ENCODE measurements at regions not wholly inside any gene's neighbourhood (a gene's known extent, or its start where the extent isn't known, plus 50 kb on each side); places are given as distances from the start of the nearest gene placed in this dataset.
"Not testable (repeated sequence)": the region's sequence is repeated elsewhere in the genome, so short reads cannot be mapped to it uniquely, and the experiment has no call there.

DNA sequence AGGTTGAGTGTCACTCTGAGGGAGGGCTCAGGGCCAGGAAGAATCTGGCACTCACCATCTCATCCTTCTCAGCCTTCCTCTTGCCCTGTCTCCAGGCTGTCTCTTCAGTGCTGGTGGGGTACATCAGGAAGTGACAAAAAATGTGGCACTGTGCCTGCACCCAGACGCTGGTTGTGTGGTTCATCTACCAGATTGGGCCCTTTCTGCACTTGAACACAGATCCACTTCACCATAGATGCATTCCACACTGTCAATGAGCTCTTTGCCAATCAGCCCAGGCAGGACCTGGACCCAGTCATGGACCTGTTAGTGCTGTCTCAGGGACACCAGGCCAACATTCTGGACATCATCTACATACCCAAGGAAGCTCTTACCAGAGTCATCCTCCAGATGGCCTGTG, 247.7 kb downstream of the CWH43 start:
- not testable (repeated sequence) for H3K36me3 ChIP-seq; ATAC-seq (ENCODE audit: insufficient number of reproducible peaks, low FRiP score, low read depth); H3K27me3 ChIP-seq (replicated peaks; ENCODE audit: insufficient read depth); H3K4me1 ChIP-seq (ENCODE audit: control insufficient read depth in 1 of 2, low read depth in 2 of 2); H3K27ac ChIP-seq; H3K9me3 ChIP-seq; H3K4me3 ChIP-seq; DNase-seq (ENCODE audit: low spot score)

DNA sequence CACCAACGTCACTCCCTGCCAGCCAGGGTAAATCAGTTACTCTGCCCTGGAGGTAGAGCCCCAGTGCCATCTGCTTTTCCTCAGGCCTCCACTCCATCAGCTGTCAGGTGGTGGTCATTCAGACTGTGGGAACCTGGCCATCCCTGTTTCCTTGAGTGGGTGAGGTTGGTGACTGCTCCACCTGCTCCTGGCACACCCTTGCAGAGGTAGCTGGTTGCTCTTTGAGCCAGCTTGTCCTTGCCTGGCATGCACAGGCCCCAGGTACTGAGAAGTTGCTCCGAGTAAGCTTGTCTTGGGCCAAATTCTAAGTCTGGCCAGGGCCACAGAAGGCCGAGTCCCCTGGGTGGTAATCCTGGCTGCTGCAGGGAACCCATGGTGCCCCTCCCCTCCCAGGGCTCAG, 248.3 kb downstream of the CWH43 start:
- not testable (repeated sequence) for H3K36me3 ChIP-seq; H3K27ac ChIP-seq; DNase-seq (ENCODE audit: low spot score); H3K27me3 ChIP-seq (replicated peaks; ENCODE audit: insufficient read depth); ATAC-seq (ENCODE audit: insufficient number of reproducible peaks, low FRiP score, low read depth); H3K4me3 ChIP-seq; H3K9me3 ChIP-seq; H3K4me1 ChIP-seq (ENCODE audit: control insufficient read depth in 1 of 2, low read depth in 2 of 2)

DNA sequence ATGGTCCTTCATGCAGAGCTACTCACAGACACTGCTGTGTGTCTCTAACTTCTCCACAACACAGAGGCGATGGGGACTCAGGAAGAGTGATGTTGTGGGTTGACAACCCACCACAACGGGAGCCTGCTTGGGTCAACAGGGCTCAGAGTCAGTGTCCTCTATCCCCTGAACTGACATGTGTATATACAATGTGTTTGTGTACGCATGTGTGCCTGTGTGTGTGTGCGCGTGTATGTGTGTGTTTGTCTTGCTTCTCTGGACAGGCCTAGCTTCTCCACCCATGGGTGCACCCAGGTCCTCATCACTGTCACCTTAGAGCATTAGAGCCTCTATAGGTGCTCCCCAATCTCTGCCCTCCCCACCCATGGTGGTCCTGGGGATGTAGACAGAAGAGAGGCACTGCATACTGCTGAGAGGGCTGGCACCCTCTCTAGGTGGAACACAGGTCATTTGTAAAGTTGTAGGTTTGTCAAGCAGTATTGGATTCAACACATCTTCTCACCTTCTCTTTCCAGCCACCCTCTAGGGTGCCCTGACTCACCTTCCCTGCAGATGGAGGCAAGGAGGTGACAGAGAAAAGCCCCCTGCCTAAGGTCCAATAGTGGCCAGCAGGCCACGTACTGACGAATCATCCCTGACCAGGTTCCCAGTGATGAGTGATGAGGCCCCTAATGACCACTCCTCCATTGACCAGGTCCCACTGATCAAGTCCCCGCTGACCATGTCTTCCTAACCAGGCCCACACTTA, 249.5 kb downstream of the CWH43 start:
- not testable (repeated sequence) for DNase-seq (ENCODE audit: low spot score); H3K4me1 ChIP-seq (ENCODE audit: control insufficient read depth in 1 of 2, low read depth in 2 of 2); H3K27me3 ChIP-seq (replicated peaks; ENCODE audit: insufficient read depth); H3K4me3 ChIP-seq; ATAC-seq (ENCODE audit: insufficient number of reproducible peaks, low FRiP score, low read depth); H3K9me3 ChIP-seq; H3K27ac ChIP-seq; H3K36me3 ChIP-seq

DNA sequence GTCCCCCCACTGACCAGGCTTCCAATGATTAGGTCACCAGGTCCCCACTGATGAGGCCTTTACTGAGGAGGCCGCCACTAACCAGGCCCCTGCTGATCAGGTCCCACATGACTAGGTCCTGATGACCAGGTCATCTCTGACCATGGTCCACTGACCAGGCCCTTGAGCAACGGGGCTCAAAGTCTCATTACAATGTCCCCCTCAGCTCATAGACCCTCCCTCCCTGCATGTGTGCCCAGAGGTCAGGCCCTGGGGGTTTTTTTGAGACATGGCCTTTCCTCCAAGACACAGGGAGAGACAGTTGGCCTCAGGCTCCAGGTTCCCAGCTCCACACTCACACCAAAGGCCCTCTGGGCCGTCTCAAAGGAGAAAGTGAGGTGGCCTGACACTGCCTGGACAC, 250.4 kb downstream of the CWH43 start:
- not testable (repeated sequence) for ATAC-seq (ENCODE audit: insufficient number of reproducible peaks, low FRiP score, low read depth); H3K27ac ChIP-seq; DNase-seq (ENCODE audit: low spot score); H3K9me3 ChIP-seq; H3K4me1 ChIP-seq (ENCODE audit: control insufficient read depth in 1 of 2, low read depth in 2 of 2); H3K36me3 ChIP-seq; H3K27me3 ChIP-seq (replicated peaks; ENCODE audit: insufficient read depth); H3K4me3 ChIP-seq

DNA sequence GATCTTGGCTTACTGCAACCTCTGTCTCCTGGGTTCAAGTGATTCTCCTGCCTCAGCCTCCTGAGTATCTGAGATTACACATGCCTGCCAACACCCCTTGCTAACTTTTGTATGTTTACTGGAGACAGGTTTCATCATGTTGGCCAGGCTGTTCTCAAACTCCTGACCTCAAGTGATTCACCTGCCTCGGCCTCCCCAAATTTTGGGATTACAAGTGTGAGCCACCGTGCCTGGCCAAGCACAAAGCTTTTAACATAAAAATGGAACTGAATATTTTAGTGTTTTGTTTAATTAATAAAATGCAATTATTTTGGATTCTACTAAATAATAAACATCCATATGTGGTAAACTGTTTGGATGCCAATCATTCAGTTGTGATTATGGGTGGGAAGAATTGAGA, 255.2 kb downstream of the CWH43 start:
- not testable (repeated sequence) for DNase-seq (ENCODE audit: low spot score); H3K4me3 ChIP-seq; H3K9me3 ChIP-seq; H3K27ac ChIP-seq; ATAC-seq (ENCODE audit: insufficient number of reproducible peaks, low FRiP score, low read depth); H3K4me1 ChIP-seq (ENCODE audit: control insufficient read depth in 1 of 2, low read depth in 2 of 2); H3K27me3 ChIP-seq (replicated peaks; ENCODE audit: insufficient read depth); H3K36me3 ChIP-seq

DNA sequence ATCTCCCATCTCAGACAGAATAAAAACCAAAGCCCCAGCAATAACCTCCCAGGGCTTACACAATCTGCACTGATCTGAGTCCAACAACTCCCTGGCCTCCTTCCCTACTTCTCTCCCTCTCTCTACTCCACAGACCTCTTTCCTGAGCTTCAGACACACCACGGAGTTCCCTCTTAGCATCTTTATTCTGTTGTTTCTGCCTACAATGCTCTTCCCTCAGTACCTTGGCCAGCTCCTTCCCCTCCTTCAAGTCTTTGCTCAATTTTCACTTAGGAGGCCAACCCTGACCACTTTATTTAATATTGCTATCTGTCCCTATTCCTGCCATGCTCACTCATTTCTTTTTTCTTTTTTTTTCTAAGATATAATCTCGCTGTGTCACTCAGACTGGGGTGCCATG, 276.7 kb downstream of the CWH43 start:
- H3K4me1 ChIP-seq (ENCODE audit: control insufficient read depth in 1 of 2, low read depth in 2 of 2); H3K9me3 ChIP-seq; H3K27ac ChIP-seq; ATAC-seq (ENCODE audit: insufficient number of reproducible peaks, low FRiP score, low read depth); H3K4me3 ChIP-seq; DNase-seq (ENCODE audit: low spot score); H3K27me3 ChIP-seq (replicated peaks; ENCODE audit: insufficient read depth); H3K36me3 ChIP-seq: not testable (repeated sequence)

DNA sequence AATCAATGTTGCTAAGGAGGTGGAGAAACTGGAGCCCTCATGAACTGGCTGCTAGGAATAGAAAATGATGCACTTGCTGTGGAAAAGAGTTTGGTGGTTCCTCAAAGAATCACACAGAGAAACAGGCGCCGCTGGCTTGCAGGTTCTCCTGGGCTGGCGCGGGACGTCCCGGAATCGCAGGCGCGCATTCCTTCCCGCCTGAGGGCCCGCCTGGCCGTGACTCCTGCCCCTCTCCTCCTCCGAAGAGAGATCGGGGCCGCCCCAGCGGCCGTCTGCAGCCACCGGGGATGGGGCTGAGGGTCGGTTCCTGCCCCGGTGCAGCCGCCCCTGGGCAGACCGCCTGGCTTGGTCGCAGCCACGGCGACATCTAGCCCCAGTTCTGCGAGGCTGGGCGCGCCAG, 284.4 kb downstream of the CWH43 start:
- not testable (repeated sequence) for ATAC-seq (ENCODE audit: insufficient number of reproducible peaks, low FRiP score, low read depth); H3K4me3 ChIP-seq; H3K27me3 ChIP-seq (replicated peaks; ENCODE audit: insufficient read depth); H3K27ac ChIP-seq; H3K9me3 ChIP-seq; H3K4me1 ChIP-seq (ENCODE audit: control insufficient read depth in 1 of 2, low read depth in 2 of 2); H3K36me3 ChIP-seq; DNase-seq (ENCODE audit: low spot score)

DNA sequence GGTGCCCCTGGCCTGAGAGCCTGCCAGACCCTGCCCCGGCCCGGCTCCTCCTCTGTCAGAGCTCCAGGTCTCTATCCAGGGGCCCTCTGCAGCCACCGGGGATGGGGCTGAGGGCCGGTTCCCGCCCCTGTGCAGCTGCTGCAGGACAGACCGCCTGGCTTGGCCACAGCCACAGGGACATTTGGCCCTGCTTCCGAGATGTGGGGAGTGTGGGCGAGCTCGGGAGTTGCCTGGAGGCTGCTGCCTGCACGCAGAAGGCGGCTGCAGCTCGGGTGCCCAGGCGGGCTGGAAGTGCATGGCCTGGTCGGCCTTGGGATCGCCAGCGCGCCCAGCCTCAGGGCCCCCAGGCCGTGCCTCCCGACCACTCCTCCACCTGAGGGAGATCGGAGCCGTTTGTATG, 284.8 kb downstream of the CWH43 start:
- H3K27me3 ChIP-seq (replicated peaks; ENCODE audit: insufficient read depth); DNase-seq (ENCODE audit: low spot score); H3K4me1 ChIP-seq (ENCODE audit: control insufficient read depth in 1 of 2, low read depth in 2 of 2); H3K36me3 ChIP-seq; ATAC-seq (ENCODE audit: insufficient number of reproducible peaks, low FRiP score, low read depth); H3K9me3 ChIP-seq; H3K27ac ChIP-seq; H3K4me3 ChIP-seq: not testable (repeated sequence)

DNA sequence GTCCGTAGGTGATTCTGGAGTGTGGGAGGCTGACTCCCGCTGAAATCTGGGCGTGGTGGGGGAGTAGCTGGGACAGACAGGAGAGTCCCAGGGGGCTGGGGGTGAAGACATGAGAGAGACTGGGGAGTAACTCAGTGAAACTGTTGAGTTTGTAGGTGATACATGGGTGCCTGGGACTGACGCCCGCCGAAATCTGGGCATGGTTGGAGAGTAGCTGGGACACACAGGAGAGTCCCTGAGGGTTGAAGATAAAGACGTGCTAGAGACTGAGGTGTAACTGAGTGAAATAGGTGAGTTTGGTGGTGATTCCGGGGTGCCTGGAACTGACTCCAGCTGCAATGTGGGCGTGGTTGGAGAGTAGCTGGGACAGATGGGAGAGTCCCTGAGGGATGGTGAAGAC, 299.8 kb downstream of the CWH43 start:
- not testable (repeated sequence) for ATAC-seq (ENCODE audit: insufficient number of reproducible peaks, low FRiP score, low read depth); DNase-seq (ENCODE audit: low spot score)

DNA sequence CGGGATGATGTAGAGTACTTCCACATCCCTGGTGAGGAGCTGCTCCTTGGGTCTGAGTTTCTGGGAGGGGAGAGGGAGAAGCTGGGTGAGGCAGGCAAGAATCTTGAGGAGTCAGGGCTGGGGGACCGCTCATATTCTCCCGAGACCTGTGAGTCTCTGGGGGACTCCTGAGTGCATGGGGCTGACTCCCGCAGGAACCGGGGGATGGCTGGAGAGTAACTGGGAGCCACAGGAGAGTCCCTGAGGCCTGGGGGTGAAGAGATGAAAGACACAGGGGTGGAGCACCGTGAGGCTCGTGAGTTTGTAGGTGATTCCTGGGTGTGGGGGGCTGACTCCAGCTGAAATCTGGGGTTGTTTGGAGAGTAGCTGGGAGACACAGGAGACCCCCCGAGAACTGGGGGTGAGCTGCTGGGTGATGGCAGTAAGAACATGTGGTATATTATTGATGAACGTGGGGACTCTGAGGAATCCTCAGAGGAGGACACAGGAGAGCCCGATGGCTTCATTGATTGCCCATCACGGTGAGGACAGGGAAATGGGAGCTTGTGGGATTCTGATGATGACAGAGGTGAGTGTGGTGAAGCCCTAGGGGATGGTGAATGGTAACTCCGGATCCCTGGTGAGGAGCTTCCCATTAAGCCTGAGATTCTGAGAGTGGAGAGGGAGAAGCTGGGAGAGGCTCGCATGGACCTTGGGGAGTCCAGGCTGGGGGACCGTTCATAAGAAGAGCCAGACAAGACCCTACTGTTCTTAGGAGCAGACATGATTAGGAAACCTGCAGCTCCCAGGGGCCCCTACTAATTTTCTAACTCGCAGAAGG, 301.1 kb downstream of the CWH43 start:
- H3K27me3 ChIP-seq (replicated peaks; ENCODE audit: insufficient read depth); H3K4me3 ChIP-seq; H3K36me3 ChIP-seq; H3K9me3 ChIP-seq; H3K27ac ChIP-seq; ATAC-seq (ENCODE audit: insufficient number of reproducible peaks, low FRiP score, low read depth); DNase-seq (ENCODE audit: low spot score); H3K4me1 ChIP-seq (ENCODE audit: control insufficient read depth in 1 of 2, low read depth in 2 of 2): not testable (repeated sequence)

More for the DNA sequence above, 299.8 kb downstream of the CWH43 start:
- H3K9me3 ChIP-seq; H3K27ac ChIP-seq; H3K4me3 ChIP-seq; H3K4me1 ChIP-seq (ENCODE audit: control insufficient read depth in 1 of 2, low read depth in 2 of 2); H3K27me3 ChIP-seq (replicated peaks; ENCODE audit: insufficient read depth); H3K36me3 ChIP-seq: not testable (repeated sequence)

DNA sequence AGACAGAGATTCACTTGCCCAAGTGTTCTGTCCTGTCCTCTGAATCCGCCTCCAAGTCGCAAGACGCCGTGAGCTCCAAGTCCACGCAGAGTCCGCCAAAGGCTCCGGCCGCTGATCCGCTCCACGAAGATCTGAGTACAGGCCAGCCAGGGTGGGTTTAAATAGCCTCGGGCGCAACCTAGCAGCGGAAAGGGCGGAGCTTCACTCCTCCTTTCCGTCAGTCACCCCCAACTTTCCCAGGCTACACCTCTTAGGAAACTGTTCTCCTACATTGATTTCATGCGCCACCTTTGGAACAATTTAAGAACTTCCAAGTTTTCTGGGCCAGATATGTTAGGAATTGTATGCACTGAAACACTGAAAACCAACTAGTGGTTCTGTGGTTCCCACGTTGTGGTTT, 301.8 kb downstream of the CWH43 start:
- not testable (repeated sequence) for H3K4me3 ChIP-seq; ATAC-seq (ENCODE audit: insufficient number of reproducible peaks, low FRiP score, low read depth); H3K27ac ChIP-seq; H3K4me1 ChIP-seq (ENCODE audit: control insufficient read depth in 1 of 2, low read depth in 2 of 2); H3K27me3 ChIP-seq (replicated peaks; ENCODE audit: insufficient read depth); DNase-seq (ENCODE audit: low spot score); H3K9me3 ChIP-seq; H3K36me3 ChIP-seq

DNA sequence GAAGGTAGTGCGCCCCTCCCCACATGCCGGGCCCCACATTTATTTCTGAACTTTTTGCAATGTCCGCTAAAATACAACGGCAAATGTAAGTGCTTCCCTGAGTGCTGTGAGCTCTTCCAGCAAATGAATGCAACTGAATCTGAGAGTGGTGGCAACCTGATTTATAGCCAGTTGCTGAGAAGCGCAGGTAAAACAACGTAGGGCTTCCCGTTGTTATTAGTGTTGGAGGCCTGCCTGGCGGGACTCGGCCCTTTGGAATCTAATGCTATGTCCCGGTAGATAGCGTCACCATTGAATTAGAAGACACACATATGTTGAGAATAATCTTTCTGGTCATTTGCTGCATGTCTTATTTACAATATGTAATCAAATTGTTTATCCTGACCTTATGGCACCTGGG, 302.7 kb downstream of the CWH43 start:
- not testable (repeated sequence) for H3K27ac ChIP-seq; H3K27me3 ChIP-seq (replicated peaks; ENCODE audit: insufficient read depth); H3K4me3 ChIP-seq; DNase-seq (ENCODE audit: low spot score); ATAC-seq (ENCODE audit: insufficient number of reproducible peaks, low FRiP score, low read depth); H3K36me3 ChIP-seq; H3K9me3 ChIP-seq; H3K4me1 ChIP-seq (ENCODE audit: control insufficient read depth in 1 of 2, low read depth in 2 of 2)

Measured in thoracic aorta (tissue), 2 donors.